Right lobe of liver (tissue), 6 donors: ENCODE measurements at regions not wholly inside any gene's neighbourhood (a gene's known extent, or its start where the extent isn't known, plus 50 kb on each side); places are given as distances from the start of the nearest gene placed in this dataset.
"Not testable (repeated sequence)": the region's sequence is repeated elsewhere in the genome, so short reads cannot be mapped to it uniquely, and the experiment has no call there.

Experiments used
- ATAC-seq, 4 donors: fragments of 200-7000 bp; cut with Tn5 transposase; one replicate each; pipeline ENCODE4 v1.9.1; 2020; ENCODE audit warnings: mild to moderate bottlenecking in 4 of 4, moderate library complexity in 4 of 4
- DNase-seq, 3 donors: peaks; one replicate each; pipeline ENCODE4 v3.0.0-alpha.2; 2020
- H3K27ac ChIP-seq, 3 donors: fragments of 200-600 bp; one replicate each; pipeline ENCODE4 v1.8.0; 2022
- H3K27me3 ChIP-seq, 2 donors: fragments of 200-600 bp; one replicate each; pipeline ENCODE4 v1.8.0; 2022
- H3K36me3 ChIP-seq, 4 donors: fragments of 200-600 bp; sonication (generic) in 1 of 4; one replicate each; pipeline versions ENCODE4 v1.5.1 to v1.8.0; 2017 to 2022; ENCODE audit warnings: control low read depth in 1 of 4
- H3K4me1 ChIP-seq, 4 donors: fragments of 200-600 bp; sonication (generic) in 1 of 4; one replicate each; pipeline versions ENCODE4 v1.5.1 to v1.8.0; 2017 to 2022; ENCODE audit warnings: control low read depth in 1 of 4
- H3K4me3 ChIP-seq, 3 donors: fragments of 200-600 bp; one replicate each; pipeline ENCODE4 v1.8.0; 2022
- H3K9me3 ChIP-seq, 4 donors: fragments of 200-600 bp; sonication (generic) in 1 of 4; one replicate each; pipeline versions ENCODE4 v1.5.1 to v1.8.0; 2017 to 2022; ENCODE audit warnings: control low read depth in 1 of 4
- CTCF ChIP-seq, 4 donors: fragments of 200-600 bp in 3 of 4; fragments of 450-650 bp in 1 of 4; IDR thresholded peaks; one replicate each; pipeline versions ENCODE4 v1.5.1 to v1.8.0; 2016 to 2022; ENCODE audit warnings: antibody characterized with exemption in 4 of 4, mild to moderate bottlenecking in 2 of 4
- POLR2A ChIP-seq: fragments of 450-650 bp; IDR thresholded peaks from one replicate; pipeline ENCODE4 v1.6.1; 2017; ENCODE audit warnings: antibody characterized with exemption, mild to moderate bottlenecking
- WGBS: methylation state at CpG from one replicate; pipeline ENCODE4 v1.1.6; 2018; ENCODE audit warnings: low coverage, low lambda C conversion rate; ENCODE audit not compliant: insufficient coverage; ENCODE audit errors: missing lambda C conversion rate; 5-methylcytosine and 5-hydroxymethylcytosine counted together
- intact Hi-C, 2 donors: fragments of 100-400 bp; cut with DNase I; formaldehyde crosslinking; loops; one replicate each; pipeline versions ENCODE4 v1.11.2 to v1.14.1; 2022
- donor health status: DM: no; HTN: yes; CAD: no.
- donor health status: DM: no; HTN: no; CAD: no.
- donor health status: DM: no; HTN: no; CAD: no.
- donor health status: DM: no; HTN: yes; CAD: no.
- donor health status: DM: no; HTN: yes; CAD: no.

GRCh38 chr2:205868053-205868452 lies 185.8 kb downstream of the NRP2 start:
- Histone ChIP-seq H3K4me3 (no peak overlapping the region), H3K9me3 (no peaks in the 10 kb centered on the region), H3K36me3 (no peaks in the 10 kb centered on the region), H3K27me3 (no peaks in the 10 kb centered on the region), H3K4me1 (no peaks in the 10 kb centered on the region), H3K27ac (no peak overlapping the region)
- TF ChIP-seq CTCF (IDR thresholded peaks at IDR 0.05) (no peak), POLR2A (no peak)
- DNase-seq = no peak
- intact Hi-C loops = no loop called here
- 67% methylated on average over 2 of the region's 2 CpGs for WGBS
- ATAC-seq = no peak

GRCh38 chr2:205867371-205867770 lies 185.1 kb downstream of the NRP2 start:
- ATAC-seq (no peak), DNase-seq (no peak)
- H3K27me3 ChIP-seq = no peaks in the 10 kb centered on the region
- no peaks in the 10 kb centered on the region for H3K9me3 ChIP-seq
- no peaks in the 10 kb centered on the region for H3K4me1 ChIP-seq
- TF ChIP-seq CTCF (IDR thresholded peaks at IDR 0.05) = no peak
- TF ChIP-seq POLR2A = no peak
- no peaks in the 10 kb centered on the region for H3K36me3 ChIP-seq
- 70% methylated on average over 3 of the region's 3 CpGs for WGBS
- intact Hi-C loops = no loop called here
- no peak overlapping the region for H3K27ac ChIP-seq
- no peak overlapping the region for H3K4me3 ChIP-seq

GRCh38 chr2:205865905-205866441 lies 183.7 kb downstream of the NRP2 start:
- Histone ChIP-seq H3K4me3 (no peak overlapping the region), H3K27ac (no peak overlapping the region), H3K9me3 (no peaks in the 10 kb centered on the region), H3K4me1 (no peaks in the 10 kb centered on the region), H3K36me3 (no peaks in the 10 kb centered on the region), H3K27me3 (no peaks in the 10 kb centered on the region)
- DNase-seq (no peak), ATAC-seq (no peak)
- WGBS = 43% methylated on average over 4 of the region's 7 CpGs
- intact Hi-C loops = no loop called here
- TF ChIP-seq POLR2A (no peak), CTCF (IDR thresholded peaks at IDR 0.05) (no peak)

GRCh38 chr2:205865056-205865455 lies 182.8 kb downstream of the NRP2 start:
- no peak for TF ChIP-seq CTCF (IDR thresholded peaks at IDR 0.05)
- no peak for TF ChIP-seq POLR2A
- H3K27me3 ChIP-seq = no peaks in the 10 kb centered on the region
- H3K27ac ChIP-seq = no peak overlapping the region
- no peaks in the 10 kb centered on the region for H3K4me1 ChIP-seq
- ATAC-seq = no peak
- no peaks in the 10 kb centered on the region for H3K9me3 ChIP-seq
- DNase-seq = no peak
- H3K36me3 ChIP-seq = no peaks in the 10 kb centered on the region
- H3K4me3 ChIP-seq = no peak overlapping the region
- WGBS = 100% methylated on average over 2 of the region's 3 CpGs
- intact Hi-C loops = no loop called here

- 92% methylated on average over 1 of the region's 1 CpG for WGBS
These were observed 182.2 kb downstream of the NRP2 start for GRCh38 chr2:205864491-205864890.

GRCh38 chr2:205862761-205863160 lies 180.5 kb downstream of the NRP2 start:
- H3K36me3 ChIP-seq, ATAC-seq, H3K4me3 ChIP-seq, H3K4me1 ChIP-seq, DNase-seq, intact Hi-C loops, H3K9me3 ChIP-seq, H3K27me3 ChIP-seq, H3K27ac ChIP-seq: not testable (repeated sequence)
- WGBS = 85% methylated on average over 2 of the region's 4 CpGs

More at GRCh38 chr2:205864491-205864890, 182.2 kb downstream of the NRP2 start:
- ATAC-seq (no peak), DNase-seq (no peak)
- Histone ChIP-seq H3K4me3 (no peak overlapping the region), H3K27ac (no peak overlapping the region), H3K27me3 (no peaks in the 10 kb centered on the region), H3K9me3 (no peaks in the 10 kb centered on the region), H3K36me3 (no peaks in the 10 kb centered on the region), H3K4me1 (no peaks in the 10 kb centered on the region)
- TF ChIP-seq POLR2A = no peak
- no peak for TF ChIP-seq CTCF (IDR thresholded peaks at IDR 0.05)
- intact Hi-C loops = no loop called here
